HCT116 (cell line): ENCODE measurements at regions not wholly inside any gene's neighbourhood (a gene's known extent, or its start where the extent isn't known, plus 50 kb on each side); places are given as distances from the start of the nearest gene placed in this dataset.
A peak's percentile ranks its signal among the peaks of the same experiment; 100 is the strongest.

Experiments
- ATAC-seq: fragments of 200-7000 bp; cut with Tn5 transposase; 2 replicates; pipeline ENCODE4 v1.9.1; 2020; ENCODE audit warnings: mild to moderate bottlenecking, moderate library complexity
- BruUV-seq: library from RNA; stranded (reverse); fragments of 400-500 nt; replicated peaks from 2 replicates; lab custom pipeline; 2021; lab: Mats Ljungman, UMichigan
- CTCF ChIA-PET: fragments of 300-600 bp; sonication (Branson Sonifier 250); formaldehyde crosslinking; loops from one replicate; lab custom pipeline; 2021; ENCODE audit warnings: antibody characterized with exemption; lab: Charles Lee
- POLR2A ChIA-PET: fragments of 300-600, 350-600 bp; sonication (Branson Sonifier 250); formaldehyde crosslinking; loops from one replicate; lab custom pipeline; 2021; ENCODE audit warnings: antibody characterized with exemption; lab: Charles Lee
- RAD21 ChIA-PET, 2 experiments: fragments of 300-600 bp; sonication (Branson Sonifier 250); formaldehyde crosslinking; loops; one replicate each; lab custom pipeline; 2023; ENCODE audit warnings: low total read pairs in 2 of 2; ENCODE audit not compliant: uncharacterized antibody in 2 of 2, unreplicated experiment in 2 of 2, low non-redundant PET in 1 of 2; lab: Charles Lee
- DNase-seq: peaks from one replicate; pipeline ENCODE4 v3.0.0-alpha.2; 2010; ENCODE audit warnings: low read depth, low spot score
- H2AFZ ChIP-seq: fragments of 200-600 bp; shearing (Covaris generic), sonication (generic); 2 replicates; pipeline ENCODE4 v1.6.1; 2017; ENCODE audit warnings: low read depth, mixed run types, mixed read lengths, antibody characterized with exemption, low read length; ENCODE audit not compliant: poor library complexity, severe bottlenecking
- H3K27ac ChIP-seq: 2 replicates; pipeline ENCODE4 v1.5.1; 2012; ENCODE audit warnings: low read depth, low read length
- H3K27me3 ChIP-seq: fragments of 200-600 bp; sonication (generic); 2 replicates; pipeline ENCODE4 v1.6.1; 2016; ENCODE audit warnings: mixed run types, low read length, mixed read lengths; ENCODE audit not compliant: insufficient read depth
- H3K36me3 ChIP-seq, 2 experiments: fragments of 200-500 bp in 1 of 2; fragments of 200-600 bp in 1 of 2; sonication (Bioruptor generic) in 1 of 2; sonication (generic) in 1 of 2; 2 replicates each; pipeline versions ENCODE4 v1.5.1 to v1.6.1; 2014 to 2016; ENCODE audit warnings: low read length in 2 of 2, inconsistent platforms in 1 of 2, mixed read lengths in 1 of 2, mixed run types in 1 of 2; ENCODE audit not compliant: insufficient read depth in 2 of 2, control insufficient read depth in 1 of 2
- H3K4me1 ChIP-seq, 2 experiments: fragments of 200-600 bp in 1 of 2; sonication (generic) in 1 of 2; 2 replicates each; pipeline versions ENCODE4 v1.5.1 to v1.6.1; 2012 to 2017; ENCODE audit warnings: low read length in 2 of 2, inconsistent platforms in 1 of 2, mild to moderate bottlenecking in 1 of 2, mixed read lengths in 1 of 2, mixed run types in 1 of 2, moderate library complexity in 1 of 2; ENCODE audit not compliant: insufficient read depth in 2 of 2, control insufficient read depth in 1 of 2
- H3K4me2 ChIP-seq: fragments of 200-600 bp; sonication (generic); 2 replicates; pipeline ENCODE4 v1.6.1; 2017; ENCODE audit warnings: mixed run types, low read length, mixed read lengths
- H3K4me3 ChIP-seq, 2 experiments: fragments of 200-600 bp in 1 of 2; sonication (generic) in 1 of 2; replicated peaks in 1 of 2; 2 replicates each; pipeline ENCODE4 v1.5.1; 2011 to 2016; ENCODE audit warnings: low read length in 2 of 2, control low read depth in 1 of 2, low read depth in 1 of 2, mild to moderate bottlenecking in 1 of 2, mixed read lengths in 1 of 2, mixed run types in 1 of 2
- H3K79me2 ChIP-seq: fragments of 200-600 bp; sonication (generic); 2 replicates; pipeline ENCODE4 v1.6.1; 2017; ENCODE audit warnings: mild to moderate bottlenecking, mixed run types, low read length, moderate library complexity, mixed read lengths; ENCODE audit not compliant: insufficient read depth
- H3K9ac ChIP-seq: fragments of 200-600 bp; sonication (generic); 2 replicates; pipeline ENCODE4 v1.6.1; 2016; ENCODE audit warnings: low read length, mixed read lengths
- H3K9me2 ChIP-seq: fragments of 200-600 bp; sonication (generic), shearing (Covaris generic); 2 replicates; pipeline ENCODE4 v1.6.1; 2017; ENCODE audit warnings: mixed run types, mild to moderate bottlenecking, moderate library complexity; ENCODE audit not compliant: insufficient read depth
- H3K9me3 ChIP-seq, 2 experiments: fragments of 200-500 bp in 1 of 2; fragments of 200-600 bp in 1 of 2; sonication (Bioruptor generic) in 1 of 2; sonication (generic) in 1 of 2; 2 replicates each; pipeline ENCODE4 v1.6.1; 2014 to 2017; ENCODE audit warnings: low read length in 2 of 2, mixed read lengths in 2 of 2, inconsistent platforms in 1 of 2, low read depth in 1 of 2, mild to moderate bottlenecking in 1 of 2, mixed run types in 1 of 2, moderate library complexity in 1 of 2; ENCODE audit not compliant: control insufficient read depth in 1 of 2, insufficient read depth in 1 of 2
- H4K20me1 ChIP-seq: fragments of 200-600 bp; sonication (generic), shearing (Covaris generic); 2 replicates; pipeline ENCODE4 v1.6.1; 2017; ENCODE audit warnings: mixed run types, mild to moderate bottlenecking, moderate library complexity; ENCODE audit not compliant: insufficient read depth
- CBX3 ChIP-seq: IDR thresholded peaks from 2 replicates; pipeline ENCODE4 v1.6.1; 2012; ENCODE audit warnings: low read depth
- CEBPB ChIP-seq: IDR thresholded peaks from 2 replicates; pipeline ENCODE4 v1.6.1; 2012; ENCODE audit warnings: low read depth
- EGR1 ChIP-seq: IDR thresholded peaks from 2 replicates; pipeline ENCODE4 v1.6.1; 2012; ENCODE audit warnings: low read depth
- ELF1 ChIP-seq: IDR thresholded peaks from 2 replicates; pipeline ENCODE4 v1.6.1; 2012; ENCODE audit warnings: low read depth, borderline replicate concordance
- EZH2 ChIP-seq: fragments of 200-600 bp; sonication (generic); IDR thresholded peaks from 2 replicates; pipeline ENCODE4 v1.6.1; 2017; ENCODE audit warnings: antibody characterized with exemption, mixed run types
- FOSL1 ChIP-seq: IDR thresholded peaks from 2 replicates; pipeline ENCODE4 v1.6.1; 2012; ENCODE audit warnings: low read depth
- JUND ChIP-seq: IDR thresholded peaks from 2 replicates; pipeline ENCODE4 v1.6.1; 2012
- POLR2A ChIP-seq: IDR thresholded peaks from 2 replicates; pipeline ENCODE4 v1.7.0; 2011; ENCODE audit warnings: borderline replicate concordance; ENCODE audit not compliant: insufficient read depth, insufficient read length; ENCODE audit errors: extremely low read depth
- POLR2AphosphoS5 ChIP-seq: IDR thresholded peaks from 2 replicates; pipeline ENCODE4 v1.6.1; 2011; ENCODE audit warnings: mild to moderate bottlenecking, low read depth, low read length, moderate library complexity
- RAD21 ChIP-seq: IDR thresholded peaks from 2 replicates; pipeline ENCODE4 v1.6.1; 2012; ENCODE audit warnings: low read depth, mild to moderate bottlenecking
- SIN3A ChIP-seq: IDR thresholded peaks from 2 replicates; pipeline ENCODE4 v1.6.1; 2012; ENCODE audit warnings: low read depth
- SP1 ChIP-seq: IDR thresholded peaks from 2 replicates; pipeline ENCODE4 v1.6.1; 2012; ENCODE audit warnings: low read depth
- SRF ChIP-seq: IDR thresholded peaks from 2 replicates; pipeline ENCODE4 v1.6.1; 2012; ENCODE audit warnings: low read depth
- TCF7L2 ChIP-seq: IDR thresholded peaks from 2 replicates; pipeline ENCODE4 v1.7.0; 2011; ENCODE audit warnings: borderline replicate concordance, inconsistent platforms; ENCODE audit not compliant: insufficient read depth, insufficient read length; ENCODE audit errors: extremely low read depth
- YY1 ChIP-seq: IDR thresholded peaks from 2 replicates; pipeline ENCODE4 v1.6.1; 2011; ENCODE audit warnings: low read length, low read depth, moderate library complexity, mild to moderate bottlenecking; ENCODE audit not compliant: insufficient replicate concordance; ENCODE audit errors: extremely low read depth
- ZFX ChIP-seq: fragments of 450-650 bp; IDR thresholded peaks from 2 replicates; pipeline ENCODE4 v1.6.1; 2017
- ZNF274 ChIP-seq: fragments of 200-500 bp; sonication (Bioruptor generic); IDR thresholded peaks from 2 replicates; pipeline ENCODE4 v1.6.1; 2014; ENCODE audit warnings: mild to moderate bottlenecking, low read depth, low read length, inconsistent platforms
- intact Hi-C: fragments of 100-400 bp; cut with micrococcal nuclease; formaldehyde crosslinking; loops from 2 replicates; pipeline ENCODE4 v1.10.0; 2022
- TF ChIP-seq, protein P1 (sequence below), 3 experiments: fragments of 200-600 bp in 1 of 3; sonication (generic) in 1 of 3; IDR thresholded peaks in 2 of 3; conservative IDR thresholded peaks in 1 of 3; 2 replicates each; pipeline ENCODE4 v1.5.1; 2012 to 2017; ENCODE audit warnings: low read depth in 2 of 3, low read length in 2 of 3, antibody characterized with exemption in 1 of 3, borderline replicate concordance in 1 of 3, control low read depth in 1 of 3, mild to moderate bottlenecking in 1 of 3, mixed read lengths in 1 of 3, mixed run types in 1 of 3, moderate library complexity in 1 of 3; ENCODE audit not compliant: insufficient read depth in 1 of 3
- TF ChIP-seq, protein P2 (sequence below): IDR thresholded peaks from 2 replicates; pipeline ENCODE4 v1.6.1; 2012

DNA sequence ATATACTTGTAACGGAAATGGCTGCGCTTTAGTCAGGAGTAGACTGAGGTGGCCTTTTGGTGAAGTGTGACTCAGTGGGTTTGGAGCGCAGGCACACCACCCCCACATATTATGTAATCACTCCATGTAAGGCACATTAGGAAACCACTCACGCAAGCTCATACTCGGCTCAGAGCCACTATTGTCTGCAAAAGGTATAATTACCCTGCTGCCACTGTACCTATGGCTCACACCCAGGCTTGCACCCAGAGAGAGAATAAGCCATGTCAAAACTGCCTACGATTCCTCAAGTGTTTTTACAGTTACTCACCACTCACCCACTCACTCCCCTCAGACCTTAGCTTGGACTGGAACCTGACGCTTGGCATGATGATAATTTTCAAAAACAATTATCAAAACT lies 611.9 kb upstream of the CCDC54 start (continued):
- TF ChIP-seq FOSL1, result peak; percentile 53; the same call in 1 of the 2 replicates

- TF ChIP-seq POLR2A, result no peak
- TF ChIP-seq CEBPB, result no peak
- no peak for TF ChIP-seq SP1
- TF ChIP-seq, protein P1, sequence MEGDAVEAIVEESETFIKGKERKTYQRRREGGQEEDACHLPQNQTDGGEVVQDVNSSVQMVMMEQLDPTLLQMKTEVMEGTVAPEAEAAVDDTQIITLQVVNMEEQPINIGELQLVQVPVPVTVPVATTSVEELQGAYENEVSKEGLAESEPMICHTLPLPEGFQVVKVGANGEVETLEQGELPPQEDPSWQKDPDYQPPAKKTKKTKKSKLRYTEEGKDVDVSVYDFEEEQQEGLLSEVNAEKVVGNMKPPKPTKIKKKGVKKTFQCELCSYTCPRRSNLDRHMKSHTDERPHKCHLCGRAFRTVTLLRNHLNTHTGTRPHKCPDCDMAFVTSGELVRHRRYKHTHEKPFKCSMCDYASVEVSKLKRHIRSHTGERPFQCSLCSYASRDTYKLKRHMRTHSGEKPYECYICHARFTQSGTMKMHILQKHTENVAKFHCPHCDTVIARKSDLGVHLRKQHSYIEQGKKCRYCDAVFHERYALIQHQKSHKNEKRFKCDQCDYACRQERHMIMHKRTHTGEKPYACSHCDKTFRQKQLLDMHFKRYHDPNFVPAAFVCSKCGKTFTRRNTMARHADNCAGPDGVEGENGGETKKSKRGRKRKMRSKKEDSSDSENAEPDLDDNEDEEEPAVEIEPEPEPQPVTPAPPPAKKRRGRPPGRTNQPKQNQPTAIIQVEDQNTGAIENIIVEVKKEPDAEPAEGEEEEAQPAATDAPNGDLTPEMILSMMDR (IDR thresholded peaks at IDR 0.05 in 2 of 3, conservative IDR thresholded peaks at IDR 0.05 in 1 of 3; ENCODE audit: borderline replicate concordance in 1 of 3, insufficient read depth in 1 of 3, low read depth in 2 of 3, low read length in 2 of 3), result no peak
- TF ChIP-seq EGR1, result no peak
- TF ChIP-seq JUND, result no peak
- TF ChIP-seq ELF1, result no peak
- no peak for TF ChIP-seq FOSL1
- TF ChIP-seq SRF, result no peak
- TF ChIP-seq CBX3, result no peak
- TF ChIP-seq EZH2, result no peak
- TF ChIP-seq ZNF274, result no peak
- TF ChIP-seq, protein P2, sequence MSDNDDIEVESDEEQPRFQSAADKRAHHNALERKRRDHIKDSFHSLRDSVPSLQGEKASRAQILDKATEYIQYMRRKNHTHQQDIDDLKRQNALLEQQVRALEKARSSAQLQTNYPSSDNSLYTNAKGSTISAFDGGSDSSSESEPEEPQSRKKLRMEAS, result no peak
- no peak for TF ChIP-seq POLR2AphosphoS5
- no peak for TF ChIP-seq ZFX
- no peak for TF ChIP-seq RAD21
- no peak for TF ChIP-seq YY1
- TF ChIP-seq SIN3A, result no peak
- TF ChIP-seq TCF7L2, result no peak
- Histone ChIP-seq H3K9me2 (no peaks in the 10 kb centered on the region; the same call in 1 of the 2 replicates), H3K9ac (no peak overlapping the region), H3K27me3 (no peaks in the 10 kb centered on the region), H3K79me2 (no peaks in the 10 kb centered on the region), H2AFZ (no peak overlapping the region), H3K36me3 (no peaks in the 10 kb centered on the region), H3K27ac (no peak overlapping the region), H3K4me1 (peaks cover 7 to 32% of the 10 kb centered on the region in 2 experiments; a peak in 3 of 4 replicates), H3K4me3 (no peak overlapping the region), H4K20me1 (no peaks in the 10 kb centered on the region), H3K9me3 (no peaks in the 10 kb centered on the region), H3K4me2 (no peak overlapping the region)
- intact Hi-C loops, result no loop called here
- no TSS peak for BruUV-seq
- ChIA-PET RAD21 (no interaction called here), CTCF (no interaction called here), POLR2A (no interaction called here)
- ATAC-seq (no peak), DNase-seq (no peak)
Measured at GRCh38 chr3:106768941-106769480, 608.2 kb upstream of the CCDC54 start.
